Posterior cingulate gyrus (tissue), 11 donors: ENCODE measurements at regions not wholly inside any gene's neighbourhood (a gene's known extent, or its start where the extent isn't known, plus 50 kb on each side); places are given as distances from the start of the nearest gene placed in this dataset.
"Not testable (repeated sequence)": the region's sequence is repeated elsewhere in the genome, so short reads cannot be mapped to it uniquely, and the experiment has no call there.

Experiments used
- DNase-seq, 10 donors: peaks; one replicate each; pipeline versions ENCODE4 v3.0.0 to v3.0.0-alpha.2; 2020 to 2021; ENCODE audit warnings: mixed read lengths in 3 of 10
- intact Hi-C: fragments of 100-400 bp; cut with DNase I; formaldehyde crosslinking; loops from one replicate; pipeline ENCODE4 v1.15.1; 2023

DNA sequence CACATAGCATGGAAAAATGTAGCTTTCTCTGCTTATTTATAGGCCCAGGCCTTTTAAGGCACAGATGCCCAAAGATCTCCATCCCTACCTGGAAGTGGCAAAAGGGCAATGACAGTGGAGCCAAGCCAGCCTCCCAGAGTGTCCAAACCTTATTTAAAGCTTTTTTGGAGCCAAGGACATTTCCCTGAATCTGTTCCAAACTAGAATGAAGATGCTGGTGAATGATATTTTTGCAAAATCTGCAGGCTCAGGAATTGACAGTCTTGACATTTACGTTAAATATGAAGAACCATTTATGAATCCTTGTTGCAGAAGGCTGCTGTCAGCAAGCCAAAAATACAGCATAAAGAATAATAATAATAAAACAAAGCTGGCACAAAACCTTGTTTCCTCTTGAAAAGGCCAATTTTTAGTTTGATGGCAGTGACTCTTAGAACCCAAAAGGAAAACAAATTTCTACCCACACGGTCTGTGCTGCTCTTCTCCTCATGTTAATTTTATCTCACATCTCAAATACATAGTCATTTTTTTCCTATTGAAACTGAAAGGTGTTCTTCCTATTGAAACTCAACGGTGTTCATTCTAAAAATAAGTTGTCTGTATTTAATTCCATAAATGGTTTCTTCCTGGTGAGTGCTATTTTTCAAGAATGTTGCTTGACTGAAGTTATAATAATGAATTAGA, 206.3 kb upstream of the TBL1X start:
- intact Hi-C loops, result no loop called here
- DNase-seq, result no peak

DNA sequence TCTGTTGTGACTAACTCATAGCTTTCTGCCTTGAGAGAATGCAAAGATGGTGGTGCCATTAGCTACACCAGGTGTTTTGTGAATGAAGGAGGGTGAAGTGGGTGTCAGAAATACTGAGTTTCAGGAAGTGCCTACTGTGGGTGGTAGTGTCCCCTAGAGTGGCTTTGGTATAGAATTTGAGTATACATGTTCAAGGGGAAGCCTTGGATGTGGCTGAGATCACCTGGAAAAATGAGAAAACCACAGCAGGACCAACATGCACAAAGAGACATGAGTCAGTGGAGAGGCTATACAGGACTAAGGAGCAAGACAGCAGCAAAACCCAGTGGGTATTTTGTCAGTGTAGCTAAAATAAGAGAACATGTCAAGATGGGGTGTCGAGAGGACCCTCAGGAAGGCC, 204.3 kb upstream of the TBL1X start:
- no peak for DNase-seq
- intact Hi-C loops, result no loop called here

DNA sequence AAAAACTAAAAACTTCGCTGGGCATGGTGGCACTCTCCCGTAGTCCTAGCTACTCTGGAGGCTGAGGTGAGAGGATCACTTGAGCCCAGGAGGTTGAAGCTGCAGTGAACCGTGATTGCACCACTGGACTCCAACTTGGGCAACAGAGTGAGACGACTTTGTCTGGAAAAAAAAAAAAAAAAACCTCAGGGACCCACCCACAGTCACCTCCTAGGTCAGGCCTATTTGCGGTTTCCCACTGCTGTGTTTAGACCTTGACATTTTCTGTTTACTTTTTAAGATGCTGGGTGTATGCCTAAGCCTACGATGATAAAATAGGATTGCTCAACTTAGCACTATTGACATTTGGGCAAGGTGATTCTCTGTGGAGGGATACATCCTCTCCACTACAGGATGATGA, 197.4 kb upstream of the TBL1X start:
- intact Hi-C loops, result no loop called here
- DNase-seq, result no peak

DNA sequence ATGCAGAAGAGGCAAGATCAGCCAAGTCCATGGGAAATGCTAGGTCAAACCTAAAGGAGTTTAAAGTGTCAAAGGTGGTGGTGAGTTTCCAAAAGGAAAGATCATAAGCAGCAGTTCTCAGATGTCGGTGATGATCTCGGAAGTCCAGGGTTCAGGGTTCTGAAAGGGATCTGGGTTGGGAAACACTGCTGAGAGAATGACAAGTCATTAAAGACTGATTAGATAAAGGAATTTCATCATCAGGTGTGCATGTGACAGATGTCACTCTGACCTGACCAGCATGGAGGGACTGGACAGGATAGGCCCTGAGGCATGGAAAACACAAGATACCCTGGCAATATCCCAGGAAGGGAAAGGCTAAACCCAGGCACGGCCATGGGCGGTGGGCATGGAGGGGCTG, 195.7 kb upstream of the TBL1X start:
- intact Hi-C loops, result no loop called here

DNA sequence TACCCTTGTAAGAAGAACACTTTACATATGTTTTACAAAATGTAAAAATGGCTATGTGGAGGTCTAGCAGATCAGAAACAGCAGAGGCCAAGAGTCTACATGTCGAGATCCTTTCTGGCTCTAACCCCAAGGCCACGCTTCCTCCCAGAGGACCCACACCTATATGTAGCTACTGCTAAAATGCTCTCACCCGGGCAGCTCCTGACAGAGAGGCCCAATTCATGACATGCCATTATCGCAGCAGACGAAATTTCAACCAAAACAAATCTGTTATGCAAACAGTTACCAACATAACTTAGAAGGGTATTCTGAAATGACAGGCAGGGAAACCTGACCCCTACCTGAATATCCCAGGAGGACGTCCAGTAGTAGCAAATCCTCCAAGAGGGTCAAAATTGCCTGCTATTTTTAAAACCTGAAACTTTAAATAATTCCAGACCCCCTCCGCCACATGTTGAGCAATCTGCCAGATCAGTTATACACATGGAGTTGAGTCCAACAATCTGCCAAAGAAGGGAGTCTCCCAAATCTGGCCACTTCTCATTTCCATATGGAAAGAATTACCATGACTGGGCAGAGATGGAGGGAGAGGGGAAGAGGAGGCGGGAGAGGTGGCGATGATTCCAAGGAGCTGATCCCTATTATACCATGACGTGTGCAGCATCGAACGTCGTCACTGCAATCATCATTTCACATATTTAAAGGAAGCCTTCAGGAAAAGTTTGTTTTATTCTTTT, 192.9 kb upstream of the TBL1X start:
- intact Hi-C loops, result no loop called here
- no peak for DNase-seq

More for the DNA sequence above, 195.7 kb upstream of the TBL1X start:
- no peak for DNase-seq

DNA sequence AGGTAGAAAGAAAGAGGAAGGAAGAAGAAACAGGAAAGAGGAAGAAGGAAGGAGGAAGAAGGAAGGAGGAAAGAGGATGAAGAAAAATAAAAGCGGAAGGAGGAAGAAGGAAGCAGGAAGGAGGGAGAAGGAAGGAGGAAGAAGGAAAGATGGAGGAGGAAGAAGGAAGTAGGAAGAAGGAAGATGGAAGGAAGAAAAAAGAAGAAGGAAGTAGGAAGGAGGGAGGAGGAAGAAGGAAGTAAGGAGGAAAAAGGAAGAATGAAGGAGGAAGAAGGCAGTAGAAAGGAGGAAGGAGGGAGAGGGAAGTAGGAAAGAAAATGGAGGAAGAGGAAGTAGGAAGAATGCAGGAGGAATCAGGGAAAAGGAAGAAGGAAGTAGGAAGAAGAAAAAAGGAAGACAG, 191.1 kb upstream of the TBL1X start:
- no peak for DNase-seq
- intact Hi-C loops, result no loop called here

DNA sequence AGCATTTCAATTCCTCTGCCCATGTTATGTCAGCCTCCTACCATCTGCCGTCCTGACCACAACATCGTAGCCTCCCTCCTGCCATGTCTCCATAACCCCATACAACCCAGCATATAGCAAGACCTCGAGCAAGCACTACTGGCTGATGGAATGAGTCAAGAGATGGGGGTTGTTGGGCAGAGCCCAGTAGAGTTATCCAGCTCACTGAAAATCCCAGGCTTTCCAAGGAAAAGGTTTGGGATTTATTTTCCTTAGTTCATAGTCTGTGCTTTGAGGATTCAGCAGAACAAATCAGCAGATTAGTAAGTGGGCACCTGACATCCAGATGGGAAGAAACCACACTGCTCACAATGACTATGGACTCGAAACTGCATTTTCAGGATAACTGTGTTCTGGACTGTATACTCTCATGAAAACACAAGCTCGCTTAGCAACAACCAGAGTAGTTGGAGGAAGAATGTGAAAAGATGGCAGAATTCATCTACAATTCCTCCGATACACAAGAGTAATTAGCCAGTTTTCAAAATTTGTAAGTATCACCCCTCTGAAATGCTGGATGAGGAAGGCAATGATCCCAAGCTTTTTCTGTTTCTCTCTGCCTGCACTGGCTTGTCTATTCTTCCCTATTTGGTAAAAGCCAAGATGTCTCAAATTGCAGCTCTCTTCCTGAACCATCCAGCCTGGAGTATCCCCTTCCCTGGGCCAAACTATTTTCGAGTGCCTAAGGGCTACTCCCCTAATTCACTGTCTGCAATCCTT, 186.2 kb upstream of the TBL1X start:
- intact Hi-C loops, result no loop called here
- DNase-seq, result no peak

DNA sequence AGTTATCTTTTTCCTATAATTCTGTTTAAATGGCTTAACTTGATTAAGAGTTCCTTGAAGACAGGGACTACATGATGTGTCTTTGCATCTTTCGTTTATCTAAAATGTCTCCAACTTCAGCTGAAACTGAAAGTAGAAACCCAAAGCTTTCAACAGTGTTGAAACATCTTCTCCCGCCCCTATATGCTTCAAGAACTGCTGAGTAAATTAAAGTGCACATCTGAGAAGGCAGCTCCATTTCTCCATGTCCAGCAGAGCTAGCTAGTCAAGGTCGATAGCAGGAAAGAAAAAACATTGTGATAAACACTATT, 185.7 kb upstream of the TBL1X start:
- intact Hi-C loops, result no loop called here
- no peak for DNase-seq

DNA sequence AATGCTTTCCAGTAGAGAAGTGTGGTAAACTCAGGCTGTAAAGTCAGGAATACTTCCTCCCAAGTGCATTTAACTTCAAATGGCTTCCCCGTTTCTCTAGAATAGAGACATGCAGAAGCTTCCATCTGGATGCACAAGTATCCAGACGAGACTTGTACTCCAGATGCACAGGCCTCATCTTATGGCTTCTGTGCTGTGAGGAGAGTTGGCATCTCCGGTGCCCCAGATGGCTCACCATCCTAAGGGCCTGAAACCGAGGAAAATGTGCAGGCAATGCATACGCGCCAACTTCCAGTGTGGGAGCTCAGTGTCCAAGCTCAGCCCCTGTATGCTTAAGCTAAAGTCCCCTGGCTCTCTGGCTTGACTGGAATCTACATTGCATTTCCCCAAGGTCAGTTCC, 184.0 kb upstream of the TBL1X start:
- peak in 2 of 10 donors; percentile 3 to 10 for DNase-seq

DNA sequence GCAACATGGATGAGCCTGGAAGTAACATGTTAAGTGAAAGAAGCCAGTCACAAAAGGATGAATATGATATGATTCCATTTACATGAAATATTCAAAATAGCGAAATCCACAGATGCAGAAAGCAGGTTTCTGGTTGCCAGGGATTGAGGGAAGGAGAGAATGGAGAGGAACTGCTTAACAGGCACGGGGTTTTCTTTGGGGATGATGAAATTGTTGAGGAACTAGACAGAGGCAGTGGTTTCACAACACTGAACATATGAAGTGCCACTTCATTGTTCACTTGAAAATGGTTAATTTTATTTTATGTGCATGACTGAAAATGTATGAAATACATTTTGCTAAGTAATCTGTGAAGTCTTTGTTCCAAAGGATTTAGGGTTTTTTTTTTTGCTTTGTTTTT, 182.5 kb upstream of the TBL1X start:
- intact Hi-C loops, result no loop called here
- DNase-seq, result no peak

More for the DNA sequence above, 184.0 kb upstream of the TBL1X start:
- intact Hi-C loops, result no loop called here

DNA sequence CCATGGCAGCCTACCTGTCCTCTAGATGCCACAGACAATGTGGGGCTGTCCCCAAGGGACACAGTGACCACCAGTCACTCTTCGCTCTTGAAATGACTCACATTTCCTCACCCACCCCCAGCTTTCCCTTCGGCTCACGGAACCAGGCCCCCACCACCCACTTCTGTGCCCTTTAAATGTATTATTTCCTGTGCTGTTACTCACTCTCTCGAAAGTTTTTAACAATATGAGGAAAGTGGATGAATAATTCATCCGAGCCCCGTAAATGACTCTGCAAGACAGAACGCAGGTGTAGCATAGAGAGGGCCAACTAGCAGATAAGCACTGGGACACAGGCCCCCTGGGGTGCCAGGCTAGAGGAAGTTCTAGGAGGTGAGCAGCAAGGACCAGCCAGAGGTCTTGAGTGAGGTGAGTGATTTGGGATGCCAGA, 179.5 kb upstream of the TBL1X start:
- intact Hi-C loops, result no loop called here
- DNase-seq, result no peak

DNA sequence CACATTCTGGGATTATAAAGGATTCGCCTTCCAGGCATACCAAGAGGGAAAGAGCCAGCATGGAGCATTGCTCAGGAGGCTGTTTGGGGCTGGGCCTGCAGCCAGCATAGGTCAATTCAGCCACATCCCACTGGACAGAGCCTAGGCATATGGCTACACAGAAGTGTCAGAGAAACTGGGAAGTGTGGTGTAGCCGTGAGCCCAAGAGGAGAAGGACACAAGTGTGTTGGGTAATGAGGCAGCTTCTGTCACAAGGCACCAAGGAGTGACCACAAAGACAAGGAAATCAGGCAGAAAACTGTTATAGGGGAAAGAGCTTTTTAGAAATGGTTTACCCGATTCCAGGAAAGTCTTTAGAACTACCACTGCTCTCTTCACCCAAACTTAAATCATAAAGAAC, 178.6 kb upstream of the TBL1X start:
- intact Hi-C loops, result no loop called here
- DNase-seq, result no peak

DNA sequence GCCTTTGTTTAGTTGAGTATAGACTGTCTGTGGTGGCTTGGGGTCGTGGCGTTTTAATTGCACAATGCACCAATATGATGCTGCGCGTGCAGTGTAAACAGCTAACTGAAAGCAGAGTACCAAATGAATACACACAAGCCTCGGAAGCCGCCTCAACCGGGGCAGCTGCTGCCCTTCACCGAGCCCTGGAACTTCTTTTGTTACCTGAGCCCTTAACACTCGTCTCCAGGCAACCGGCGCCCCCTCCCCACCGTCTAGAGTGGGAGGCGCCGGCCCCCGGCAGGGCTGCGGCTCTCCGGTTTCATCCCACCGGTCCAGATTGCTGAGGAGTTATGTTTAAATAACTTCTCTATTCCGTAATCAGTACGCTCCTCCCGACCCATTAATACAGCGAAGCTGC, 173.2 kb upstream of the TBL1X start:
- DNase-seq, result no peak
- intact Hi-C loops, result no loop called here

DNA sequence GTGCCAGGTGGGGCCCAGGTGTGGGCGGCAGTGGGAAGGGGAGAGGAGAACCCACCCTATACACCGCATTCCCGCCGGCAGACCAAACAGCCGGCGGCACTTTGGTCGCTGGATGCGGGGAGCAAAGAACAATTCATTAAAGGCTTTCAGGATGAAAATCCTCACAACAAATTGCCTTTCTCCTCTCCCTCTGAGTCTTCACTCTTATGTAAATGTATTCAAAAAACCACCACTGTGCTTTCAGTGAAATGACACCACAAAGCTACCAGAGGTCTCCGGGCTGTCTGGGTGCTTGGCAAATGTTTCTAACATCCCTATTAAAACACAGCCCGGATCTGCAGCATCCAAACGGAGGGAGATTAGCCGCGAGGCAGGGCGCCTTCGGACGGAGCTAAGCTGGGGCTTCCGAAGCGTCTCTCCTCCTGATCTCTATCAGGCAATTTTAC, 171.8 kb upstream of the TBL1X start:
- intact Hi-C loops, result no loop called here

DNA sequence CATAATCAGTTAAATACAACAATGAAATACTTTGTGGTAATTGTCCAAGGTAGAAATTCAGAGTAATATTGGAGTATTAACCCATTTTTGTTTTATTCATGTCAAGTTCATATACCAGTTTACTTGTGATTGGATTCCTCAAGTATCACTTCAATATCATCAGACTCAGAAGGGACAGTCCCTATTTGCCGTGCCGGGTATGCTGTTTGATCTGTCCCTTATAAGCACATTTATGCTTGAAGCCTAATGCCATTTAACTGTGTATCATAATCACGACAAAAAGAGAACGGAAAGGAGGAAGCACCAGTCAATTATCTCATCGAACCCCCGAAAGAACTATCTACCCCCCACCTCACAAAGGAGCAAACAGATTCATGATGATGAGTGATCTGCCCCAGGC, 171.0 kb upstream of the TBL1X start:
- DNase-seq, result no peak
- intact Hi-C loops, result no loop called here

More for the DNA sequence above, 171.8 kb upstream of the TBL1X start:
- peak in 1 of 10 donors; percentile 7 for DNase-seq

DNA sequence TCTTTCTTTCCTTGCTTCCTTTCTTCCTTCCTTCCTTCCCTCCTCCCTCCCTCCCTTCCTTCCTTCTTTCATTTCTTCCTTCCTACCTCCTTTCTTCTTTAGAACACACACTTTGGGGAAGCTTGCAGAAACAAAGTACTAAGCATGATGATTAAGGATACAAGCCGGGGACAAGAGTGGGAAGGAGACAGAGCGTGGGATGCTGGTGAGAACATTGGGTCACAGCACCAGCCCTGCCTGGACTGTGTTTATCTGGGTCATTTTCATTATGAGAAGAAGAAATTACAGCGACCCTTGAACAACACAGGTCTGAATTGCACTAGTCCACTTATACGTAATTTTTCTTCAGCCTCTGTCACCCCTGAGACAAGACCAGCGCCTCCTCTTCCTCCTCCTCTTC, 169.3 kb upstream of the TBL1X start:
- DNase-seq, result no peak
- intact Hi-C loops, result no loop called here

DNA sequence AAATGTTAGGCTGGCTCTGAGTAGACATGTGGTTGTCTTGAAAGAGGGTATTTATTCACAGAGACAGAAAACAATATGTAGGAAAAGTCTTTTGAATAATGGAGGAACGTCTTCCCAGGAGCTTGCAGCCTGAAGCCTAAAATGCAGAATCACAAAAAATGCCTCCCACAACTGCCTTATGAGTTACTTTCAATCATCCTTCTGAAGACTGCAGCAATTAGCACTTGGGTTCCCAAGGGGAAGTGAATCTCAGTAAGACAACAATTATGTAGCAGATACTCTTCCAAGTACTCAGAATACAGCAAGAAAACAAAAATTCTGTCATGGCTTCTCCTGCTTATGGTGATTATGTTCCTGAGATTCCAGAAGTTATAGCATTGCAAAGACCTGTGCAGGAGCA, 166.6 kb upstream of the TBL1X start:
- DNase-seq, result no peak
- intact Hi-C loops, result no loop called here

DNA sequence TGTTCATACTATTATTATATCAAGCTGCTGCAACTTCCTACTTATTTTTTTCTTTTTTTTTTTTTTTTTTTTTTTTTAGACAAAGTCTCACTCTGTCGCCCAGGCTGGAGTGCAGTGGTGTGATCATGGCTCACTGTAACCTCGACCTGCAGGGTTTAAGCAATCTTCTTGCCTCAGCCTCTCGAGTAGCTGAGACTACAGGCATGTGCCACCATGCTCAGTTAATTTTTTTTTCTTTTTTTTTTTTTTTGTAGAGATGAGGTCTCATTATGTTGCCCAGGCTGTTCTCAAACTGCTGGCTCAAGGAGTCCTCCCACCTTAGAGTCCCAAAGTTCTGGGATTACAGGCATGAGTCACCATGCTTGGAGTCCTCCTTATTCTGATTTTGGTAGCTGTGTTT, 165.2 kb upstream of the TBL1X start:
- intact Hi-C loops, DNase-seq: not testable (repeated sequence)

DNA sequence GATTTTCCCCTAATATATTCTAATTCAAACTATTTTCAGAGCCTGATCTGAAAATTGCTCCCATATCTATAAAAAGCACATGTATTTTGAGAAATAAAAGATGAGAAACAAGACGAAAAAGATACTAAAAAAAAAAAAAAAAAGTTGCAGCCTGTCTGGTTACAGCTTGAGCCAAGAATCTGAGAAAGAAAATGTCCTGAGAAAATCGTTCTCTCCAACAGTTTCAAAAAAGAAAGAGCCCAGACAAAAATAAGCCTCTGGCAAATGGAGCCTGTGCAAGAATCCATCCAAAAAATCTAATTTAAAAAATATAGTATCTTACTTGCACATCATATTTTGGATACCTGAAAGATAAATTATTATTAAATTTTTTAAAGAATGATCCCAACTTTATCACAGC, 163.0 kb upstream of the TBL1X start:
- intact Hi-C loops, result no loop called here
- no peak for DNase-seq

DNA sequence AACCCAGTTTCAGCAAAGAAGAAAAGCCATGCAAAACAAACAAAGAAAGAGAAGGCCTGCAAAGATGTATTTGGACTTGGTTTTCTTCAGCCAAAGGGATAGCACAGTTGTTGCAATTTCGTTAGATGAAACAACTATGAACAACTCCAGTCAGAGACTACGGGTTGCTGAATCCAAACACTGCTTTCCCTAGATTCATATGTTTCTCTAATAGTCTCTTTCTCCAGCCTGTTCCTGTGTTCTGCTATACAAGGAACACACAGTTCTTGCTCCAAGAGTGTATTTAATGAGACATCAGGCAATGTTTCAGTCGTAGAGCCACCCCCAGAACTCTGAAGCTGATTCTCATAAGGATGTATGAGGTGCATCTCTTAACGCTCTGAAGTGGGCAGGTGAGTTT, 162.5 kb upstream of the TBL1X start:
- intact Hi-C loops, result no loop called here
- no peak for DNase-seq

DNA sequence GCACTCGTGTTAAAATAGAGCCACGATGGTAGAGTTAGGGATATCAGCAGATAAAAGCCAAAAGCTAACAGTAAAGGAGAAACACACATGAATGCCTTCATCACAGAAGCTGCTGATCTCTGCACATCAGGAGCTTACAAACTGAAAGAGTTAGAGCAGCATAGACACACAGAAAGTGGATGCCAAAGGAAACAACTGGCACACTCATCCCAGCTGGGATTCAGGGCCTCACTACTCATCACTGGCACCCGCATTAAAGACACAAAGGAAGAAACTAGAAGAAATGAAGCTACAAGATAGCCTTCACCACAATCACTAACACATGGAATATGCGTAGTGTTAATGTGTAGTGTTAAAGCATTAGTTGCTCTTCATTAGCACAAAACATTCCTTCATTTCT, 156.4 kb upstream of the TBL1X start:
- DNase-seq, result no peak
- intact Hi-C loops, result no loop called here

DNA sequence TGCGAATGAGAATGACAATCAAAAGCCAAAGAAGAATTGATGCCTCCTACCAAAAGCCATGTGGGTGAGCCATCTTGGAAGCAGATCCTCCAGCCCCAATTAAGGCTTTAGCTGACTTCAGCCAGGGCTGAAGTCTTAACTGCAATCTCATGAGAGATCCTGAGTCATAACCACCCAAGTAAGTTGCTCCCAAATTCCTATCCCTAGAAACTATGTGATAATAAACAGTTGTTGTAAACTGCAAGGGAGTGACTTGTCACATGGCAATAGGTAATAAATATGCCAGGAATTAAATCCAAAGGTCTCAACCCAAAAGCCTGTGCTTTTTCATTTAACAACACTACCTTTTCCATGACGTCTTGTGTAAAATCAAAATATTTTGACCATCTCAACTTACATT, 154.2 kb upstream of the TBL1X start:
- no peak for DNase-seq
- intact Hi-C loops, result no loop called here
